HG02798 (cell line): ENCODE measurements at regions not wholly inside any gene's neighbourhood (a gene's known extent, or its start where the extent isn't known, plus 50 kb on each side); places are given as distances from the start of the nearest gene placed in this dataset.
A peak's percentile ranks its signal among the peaks of the same experiment; 100 is the strongest.
"Not testable (repeated sequence)": the region's sequence is repeated elsewhere in the genome, so short reads cannot be mapped to it uniquely, and the experiment has no call there.

Source experiments
- ATAC-seq: cut with Tn5 transposase; IDR thresholded peaks from one replicate; pipeline ENCODE4 v1.9.1; 2021; ENCODE audit warnings: mild to moderate bottlenecking; ENCODE audit not compliant: unreplicated experiment, poor library complexity

- ATAC-seq, result no peak
Measured at GRCh38 chr10:33720161-33720560, 385.7 kb upstream of the NRP1 start.

- ATAC-seq, result no peak
Measured at GRCh38 chr10:33719005-33719703, 384.7 kb upstream of the NRP1 start.

- ATAC-seq, result no peak
Measured at GRCh38 chr10:33716501-33717267, 382.2 kb upstream of the NRP1 start.

GRCh38 chr10:33715303-33715975 lies 381.0 kb upstream of the NRP1 start:
- peak; percentile 44 for ATAC-seq

GRCh38 chr10:33712825-33713224 lies 378.4 kb upstream of the NRP1 start:
- no peak for ATAC-seq

GRCh38 chr10:33710006-33710405 lies 375.5 kb upstream of the NRP1 start:
- ATAC-seq, result no peak

GRCh38 chr10:33709008-33709753 lies 374.7 kb upstream of the NRP1 start:
- no peak for ATAC-seq

- no peak for ATAC-seq
Measured at GRCh38 chr10:33708561-33708960, 374.1 kb upstream of the NRP1 start.

- ATAC-seq, result no peak
Measured at GRCh38 chr10:33706746-33707145, 372.3 kb upstream of the NRP1 start.

- ATAC-seq, result no peak
Measured at GRCh38 chr10:33706191-33706590, 371.7 kb upstream of the NRP1 start.

GRCh38 chr10:33704214-33704830 lies 369.9 kb upstream of the NRP1 start:
- ATAC-seq, result no peak

- ATAC-seq, result no peak
Measured at GRCh38 chr10:33703501-33704213, 369.2 kb upstream of the NRP1 start.

GRCh38 chr10:33698033-33698432 lies 363.6 kb upstream of the NRP1 start:
- no peak for ATAC-seq

GRCh38 chr10:33697016-33697415 lies 362.5 kb upstream of the NRP1 start:
- ATAC-seq, result no peak

- no peak for ATAC-seq
Measured at GRCh38 chr10:33695536-33695935, 361.1 kb upstream of the NRP1 start.

- ATAC-seq, result not testable (repeated sequence)
Measured at GRCh38 chr10:33690536-33690935, 356.1 kb upstream of the NRP1 start.

GRCh38 chr10:33688506-33688905 lies 354.0 kb upstream of the NRP1 start:
- ATAC-seq, result no peak

- ATAC-seq, result no peak
Measured at GRCh38 chr10:33684211-33684611, 349.7 kb upstream of the NRP1 start.

- ATAC-seq, result no peak
Measured at GRCh38 chr10:33681595-33681994, 347.1 kb upstream of the NRP1 start.

GRCh38 chr10:33680036-33680435 lies 345.6 kb upstream of the NRP1 start:
- no peak for ATAC-seq
